CD4-positive, alpha-beta T cell (primary cell): ENCODE measurements at regions not wholly inside any gene's neighbourhood (a gene's known extent, or its start where the extent isn't known, plus 50 kb on each side); places are given as distances from the start of the nearest gene placed in this dataset.

Experiments used
- ATAC-seq: fragments of 200-7000 bp; cut with Tn5 transposase; one replicate; pipeline ENCODE4 v1.10.0; 2022; ENCODE audit warnings: mild to moderate bottlenecking; ENCODE audit not compliant: poor library complexity
- CTCF ChIA-PET: fragments of 350-600 bp; sonication (Branson Sonifier 250); formaldehyde crosslinking; loops from one replicate; lab custom pipeline; 2021; ENCODE audit warnings: antibody characterized with exemption, inconsistent platforms; lab: Charles Lee
- POLR2A ChIA-PET: fragments of 350-600 bp; sonication (Branson Sonifier 250); formaldehyde crosslinking; loops from one replicate; lab custom pipeline; 2021; ENCODE audit warnings: antibody characterized with exemption, inconsistent platforms; lab: Charles Lee
- DNase-seq, 14 experiments: peaks; one replicate each; pipeline ENCODE4 v3.0.0-alpha.2; 2013 to 2020; ENCODE audit warnings: mixed read lengths in 2 of 14
- H3K27ac ChIP-seq, 2 donors: one replicate each; pipeline versions ENCODE4 v1.5.1 to v1.7.0; 2013; ENCODE audit warnings: low read length in 2 of 2, low read depth in 1 of 2, mild to moderate bottlenecking in 1 of 2
- H3K27me3 ChIP-seq, 2 experiments: 1 replicate in 1 of 2; 2 replicates in 1 of 2; pipeline versions ENCODE4 v1.6.1 to v1.7.0; 2013; ENCODE audit warnings: low read length in 2 of 2, control low read depth in 1 of 2, mild to moderate bottlenecking in 1 of 2, moderate library complexity in 1 of 2; ENCODE audit not compliant: insufficient read depth in 2 of 2, control insufficient read depth in 1 of 2
- H3K36me3 ChIP-seq: one replicate; pipeline ENCODE4 v1.6.1; 2013; ENCODE audit warnings: low read length, control low read depth; ENCODE audit not compliant: insufficient read depth
- H3K4me1 ChIP-seq: one replicate; pipeline ENCODE4 v1.6.1; 2013; ENCODE audit warnings: low read length, control low read depth; ENCODE audit not compliant: insufficient read depth
- H3K4me3 ChIP-seq: one replicate; pipeline ENCODE4 v1.5.1; 2013; ENCODE audit warnings: mild to moderate bottlenecking, low read length, moderate library complexity
- H3K9me3 ChIP-seq, 2 experiments: 1 replicate in 1 of 2; 2 replicates in 1 of 2; pipeline versions ENCODE4 v1.6.1 to v1.7.0; 2013; ENCODE audit warnings: low read length in 2 of 2, mild to moderate bottlenecking in 2 of 2, control low read depth in 1 of 2, moderate library complexity in 1 of 2; ENCODE audit not compliant: control insufficient read depth in 1 of 2, insufficient read depth in 1 of 2
- H3K27ac Mint-ChIP-seq: one replicate; pipeline ENCODE4 v1.8.0; 2020; ENCODE audit warnings: mixed read lengths
- H3K27me3 Mint-ChIP-seq: one replicate; pipeline ENCODE4 v1.8.0; 2021; ENCODE audit warnings: mixed read lengths
- H3K36me3 Mint-ChIP-seq: one replicate; pipeline ENCODE4 v1.8.0; 2021; ENCODE audit warnings: low read depth, mixed read lengths
- H3K4me1 Mint-ChIP-seq: one replicate; pipeline ENCODE4 v1.8.0; 2021; ENCODE audit warnings: low read depth, mixed read lengths
- H3K4me3 Mint-ChIP-seq: one replicate; pipeline ENCODE4 v1.8.0; 2020; ENCODE audit warnings: mild to moderate bottlenecking, mixed read lengths
- H3K9me3 Mint-ChIP-seq: one replicate; pipeline ENCODE4 v1.8.0; 2020; ENCODE audit warnings: mixed read lengths
- intact Hi-C, 2 experiments: fragments of 100-400 bp; cut with DNase I in 1 of 2; cut with micrococcal nuclease in 1 of 2; formaldehyde crosslinking; loops; one replicate each; pipeline versions ENCODE4 v1.15.1 to v1.9.0; 2023 to 2025; cut with DNase I, micrococcal nuclease
- TF ChIP-seq, protein P1 (sequence below): fragments of 200-600 bp; IDR thresholded peaks from one replicate; pipeline ENCODE4 v1.8.0; 2022; ENCODE audit warnings: antibody characterized with exemption, mild to moderate bottlenecking

DNA sequence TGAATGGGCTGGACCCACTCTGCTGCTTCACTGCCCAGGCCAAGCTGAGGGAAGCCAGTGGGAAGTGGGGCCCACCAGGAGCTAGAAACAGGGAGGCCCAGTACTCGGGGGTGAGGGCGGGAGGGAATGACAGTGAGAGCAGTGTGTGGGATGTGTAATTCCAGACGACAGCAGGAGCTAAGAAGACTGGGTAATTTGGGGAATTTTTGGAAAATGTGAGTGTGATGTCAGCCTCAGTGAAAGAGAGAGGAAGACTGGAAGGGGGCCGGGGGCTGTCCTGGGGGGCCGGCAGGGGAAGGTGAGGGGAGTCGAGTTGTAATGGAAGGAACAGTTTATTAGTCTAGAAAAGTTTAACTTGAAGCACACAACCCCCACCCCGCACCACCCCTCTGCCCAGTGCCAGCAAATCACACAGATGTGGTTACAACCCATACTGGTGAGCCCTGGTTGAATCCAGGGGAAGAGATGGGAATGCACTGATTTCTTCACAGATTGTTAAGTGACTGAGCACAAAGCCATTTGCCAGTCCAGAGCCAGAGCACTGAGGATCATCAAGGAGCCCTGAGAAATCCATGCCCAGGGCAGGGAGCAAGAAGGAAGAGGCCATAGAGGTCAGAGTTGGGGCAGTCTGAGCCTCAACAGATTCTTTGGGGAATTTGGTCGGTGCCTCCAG lies 76.7 kb upstream of the PKDCC start:
- Mint-ChIP-seq H3K27ac (no peak overlapping the region), H3K4me3 (no peak overlapping the region), H3K27me3 (peaks cover 13% of the 10 kb centered on the region), H3K9me3 (no peaks in the 10 kb centered on the region), H3K36me3 (no peaks in the 10 kb centered on the region), H3K4me1 (no peaks in the 10 kb centered on the region)
- ATAC-seq (no peak), DNase-seq (no peak)
- CTCF ChIA-PET: no interaction called here
- Histone ChIP-seq H3K27me3 (no peaks in the 10 kb centered on the region), H3K9me3 (no peaks in the 10 kb centered on the region), H3K36me3 (no peaks in the 10 kb centered on the region), H3K4me3 (no peak overlapping the region), H3K4me1 (no peaks in the 10 kb centered on the region), H3K27ac (no peak overlapping the region)
- POLR2A ChIA-PET: no interaction called here
- TF ChIP-seq, protein P1, sequence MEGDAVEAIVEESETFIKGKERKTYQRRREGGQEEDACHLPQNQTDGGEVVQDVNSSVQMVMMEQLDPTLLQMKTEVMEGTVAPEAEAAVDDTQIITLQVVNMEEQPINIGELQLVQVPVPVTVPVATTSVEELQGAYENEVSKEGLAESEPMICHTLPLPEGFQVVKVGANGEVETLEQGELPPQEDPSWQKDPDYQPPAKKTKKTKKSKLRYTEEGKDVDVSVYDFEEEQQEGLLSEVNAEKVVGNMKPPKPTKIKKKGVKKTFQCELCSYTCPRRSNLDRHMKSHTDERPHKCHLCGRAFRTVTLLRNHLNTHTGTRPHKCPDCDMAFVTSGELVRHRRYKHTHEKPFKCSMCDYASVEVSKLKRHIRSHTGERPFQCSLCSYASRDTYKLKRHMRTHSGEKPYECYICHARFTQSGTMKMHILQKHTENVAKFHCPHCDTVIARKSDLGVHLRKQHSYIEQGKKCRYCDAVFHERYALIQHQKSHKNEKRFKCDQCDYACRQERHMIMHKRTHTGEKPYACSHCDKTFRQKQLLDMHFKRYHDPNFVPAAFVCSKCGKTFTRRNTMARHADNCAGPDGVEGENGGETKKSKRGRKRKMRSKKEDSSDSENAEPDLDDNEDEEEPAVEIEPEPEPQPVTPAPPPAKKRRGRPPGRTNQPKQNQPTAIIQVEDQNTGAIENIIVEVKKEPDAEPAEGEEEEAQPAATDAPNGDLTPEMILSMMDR: no peak
- intact Hi-C loops: no loop called here

- ATAC-seq (no peak), DNase-seq (no peak)
- Mint-ChIP-seq H3K36me3 (no peaks in the 10 kb centered on the region), H3K9me3 (no peaks in the 10 kb centered on the region), H3K27me3 (peaks cover 13% of the 10 kb centered on the region), H3K27ac (no peak overlapping the region), H3K4me3 (no peak overlapping the region), H3K4me1 (no peaks in the 10 kb centered on the region)
- Histone ChIP-seq H3K27me3 (no peaks in the 10 kb centered on the region), H3K36me3 (no peaks in the 10 kb centered on the region), H3K4me1 (no peaks in the 10 kb centered on the region), H3K27ac (no peak overlapping the region), H3K4me3 (no peak overlapping the region), H3K9me3 (no peaks in the 10 kb centered on the region)
- ChIA-PET CTCF (no interaction called here), POLR2A (no interaction called here)
- intact Hi-C loops: no loop called here
- TF ChIP-seq, protein P1: no peak
These were observed 75.6 kb upstream of the PKDCC start for GRCh38 chr2:41972179-41972578.

DNA sequence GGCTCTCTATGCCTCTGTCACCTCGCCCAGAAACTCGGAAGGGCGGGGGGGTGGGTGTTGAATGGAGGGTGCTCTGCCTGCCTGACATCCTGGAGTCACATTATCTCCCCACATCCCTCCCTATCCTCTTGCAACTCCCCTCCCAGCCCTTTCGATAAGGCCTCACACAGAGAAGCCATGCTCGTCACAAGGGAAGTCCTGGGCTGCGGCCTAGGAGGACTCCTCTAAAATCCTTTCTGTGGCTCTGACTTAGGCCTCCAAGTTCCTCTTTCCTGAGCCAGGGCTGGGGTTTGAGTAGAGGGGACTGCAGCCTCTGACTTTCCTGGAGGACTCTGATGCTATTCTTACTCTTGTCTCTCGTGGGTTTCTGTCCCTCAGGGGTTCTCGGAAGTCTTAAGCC lies 75.0 kb upstream of the PKDCC start:
- ChIA-PET POLR2A (no interaction called here), CTCF (no interaction called here)
- ATAC-seq (no peak), DNase-seq (no peak)
- intact Hi-C loops: no loop called here
- Histone ChIP-seq H3K27me3 (no peaks in the 10 kb centered on the region), H3K4me3 (no peak overlapping the region), H3K9me3 (no peaks in the 10 kb centered on the region), H3K36me3 (no peaks in the 10 kb centered on the region), H3K4me1 (no peaks in the 10 kb centered on the region), H3K27ac (no peak overlapping the region)
- H3K27ac Mint-ChIP-seq: no peak overlapping the region
- TF ChIP-seq, protein P1: no peak
- no peaks in the 10 kb centered on the region for H3K9me3 Mint-ChIP-seq
- H3K4me3 Mint-ChIP-seq: no peak overlapping the region
- peaks cover 12% of the 10 kb centered on the region for H3K27me3 Mint-ChIP-seq
- no peaks in the 10 kb centered on the region for H3K4me1 Mint-ChIP-seq
- H3K36me3 Mint-ChIP-seq: no peaks in the 10 kb centered on the region
